CD4-positive, alpha-beta memory T cell (primary cell): ENCODE measurements at regions not wholly inside any gene's neighbourhood (a gene's known extent, or its start where the extent isn't known, plus 50 kb on each side); places are given as distances from the start of the nearest gene placed in this dataset.
"Not testable (repeated sequence)": the region's sequence is repeated elsewhere in the genome, so short reads cannot be mapped to it uniquely, and the experiment has no call there.

Experiments used
- CTCF ChIA-PET: fragments of 350-600 bp; sonication (Branson Sonifier 250); formaldehyde crosslinking; loops from one replicate; lab custom pipeline; 2021; ENCODE audit warnings: inconsistent platforms; ENCODE audit not compliant: partially characterized antibody; lab: Charles Lee
- POLR2A ChIA-PET: fragments of 350-600 bp; sonication (Branson Sonifier 250); formaldehyde crosslinking; loops from one replicate; lab custom pipeline; 2021; ENCODE audit not compliant: partially characterized antibody; lab: Charles Lee
- DNase-seq, 5 donors: peaks; one replicate each; pipeline versions ENCODE4 v3.0.0 to v3.0.0-alpha.2; 2020 to 2022; ENCODE audit warnings: mixed read lengths in 1 of 5
- H3K27ac ChIP-seq: one replicate; pipeline ENCODE4 v1.7.0; 2013; ENCODE audit warnings: low read depth, low read length
- H3K27me3 ChIP-seq: 2 replicates; pipeline ENCODE4 v1.7.0; 2013; ENCODE audit warnings: mild to moderate bottlenecking, low read length, moderate library complexity; ENCODE audit not compliant: insufficient read depth
- H3K36me3 ChIP-seq: 2 replicates; pipeline ENCODE4 v1.7.0; 2013; ENCODE audit warnings: mild to moderate bottlenecking, low read length, moderate library complexity; ENCODE audit not compliant: insufficient read depth
- H3K4me1 ChIP-seq: 2 replicates; pipeline ENCODE4 v1.7.0; 2013; ENCODE audit warnings: mild to moderate bottlenecking, low read length, moderate library complexity; ENCODE audit not compliant: insufficient read depth
- H3K4me3 ChIP-seq, 2 donors: one replicate each; pipeline ENCODE4 v1.7.0; 2013; ENCODE audit warnings: low read length in 2 of 2, mild to moderate bottlenecking in 1 of 2
- H3K9me3 ChIP-seq, 2 donors: one replicate each; pipeline ENCODE4 v1.7.0; 2013; ENCODE audit warnings: low read length in 2 of 2, control low read depth in 1 of 2; ENCODE audit not compliant: control insufficient read depth in 1 of 2
- H3K27ac Mint-ChIP-seq, 7 donors: one replicate each; pipeline ENCODE4 v1.8.0; 2020 to 2021; ENCODE audit warnings: mixed read lengths in 7 of 7, mild to moderate bottlenecking in 6 of 7, inconsistent platforms in 3 of 7, moderate library complexity in 3 of 7
- H3K27me3 Mint-ChIP-seq, 2 donors: one replicate each; pipeline ENCODE4 v1.8.0; 2020 to 2021; ENCODE audit warnings: mixed read lengths in 2 of 2
- H3K36me3 Mint-ChIP-seq, 2 donors: one replicate each; pipeline ENCODE4 v1.8.0; 2020 to 2021; ENCODE audit warnings: mixed read lengths in 2 of 2, inconsistent platforms in 1 of 2, mild to moderate bottlenecking in 1 of 2
- H3K4me1 Mint-ChIP-seq, 4 donors: one replicate each; pipeline ENCODE4 v1.8.0; 2020 to 2021; ENCODE audit warnings: mixed read lengths in 4 of 4, mild to moderate bottlenecking in 1 of 4
- H3K4me3 Mint-ChIP-seq, 8 donors: one replicate each; pipeline ENCODE4 v1.8.0; 2020 to 2021; ENCODE audit warnings: mixed read lengths in 8 of 8, mild to moderate bottlenecking in 7 of 8, moderate library complexity in 6 of 8, inconsistent platforms in 3 of 8
- H3K9me3 Mint-ChIP-seq, 8 donors: one replicate each; pipeline ENCODE4 v1.8.0; 2020 to 2021; ENCODE audit warnings: mixed read lengths in 8 of 8, mild to moderate bottlenecking in 5 of 8, inconsistent platforms in 3 of 8, moderate library complexity in 1 of 8
- intact Hi-C: fragments of 100-400 bp; cut with micrococcal nuclease; formaldehyde crosslinking; loops from one replicate; pipeline ENCODE4 v1.15.1; 2023

- H3K9me3 ChIP-seq, POLR2A ChIA-PET, H3K27me3 Mint-ChIP-seq, CTCF ChIA-PET, H3K4me1 ChIP-seq, H3K36me3 ChIP-seq, H3K4me3 ChIP-seq, intact Hi-C loops, H3K27me3 ChIP-seq, H3K36me3 Mint-ChIP-seq, H3K9me3 Mint-ChIP-seq, H3K27ac ChIP-seq: not testable (repeated sequence)
- Mint-ChIP-seq H3K27ac (peak overlapping the region in 4 of 7 donors; percentile 22 to 90 (median 78)), H3K4me1 (peaks cover 10 to 37% (median 14%) of the 10 kb centered on the region in 4 donors), H3K4me3 (peak overlapping the region in 1 of 8 donors; percentile 27)
- peak; percentile 61 to 79 (median 67) for DNase-seq
Observed at GRCh38 chr17:83205387-83206035, 126.1 kb downstream of the METRNL start.

- Mint-ChIP-seq H3K27ac (peak overlapping the region in 4 of 7 donors; percentile 22 to 90 (median 78)), H3K4me3 (peak overlapping the region in 1 of 8 donors; percentile 27), H3K4me1 (peaks cover 5 to 32% (median 11%) of the 10 kb centered on the region in 4 donors)
- CTCF ChIA-PET, intact Hi-C loops, H3K9me3 Mint-ChIP-seq, H3K4me1 ChIP-seq, DNase-seq, H3K27me3 Mint-ChIP-seq, H3K36me3 Mint-ChIP-seq, H3K27ac ChIP-seq, H3K9me3 ChIP-seq, H3K4me3 ChIP-seq, H3K36me3 ChIP-seq, H3K27me3 ChIP-seq, POLR2A ChIA-PET: not testable (repeated sequence)
Observed at GRCh38 chr17:83206036-83206394, 126.6 kb downstream of the METRNL start.

- CTCF ChIA-PET, POLR2A ChIA-PET: not testable (repeated sequence)
- peaks cover 3 to 24% (median 5%) of the 10 kb centered on the region in 4 donors for H3K4me1 Mint-ChIP-seq
Observed at GRCh38 chr17:83206819-83207588, 127.6 kb downstream of the METRNL start.

GRCh38 chr17:83247001-83247400 is 167.6 kb downstream of the METRNL start:
- H3K4me1 Mint-ChIP-seq, POLR2A ChIA-PET, H3K9me3 Mint-ChIP-seq, H3K27me3 ChIP-seq, intact Hi-C loops, H3K27ac Mint-ChIP-seq, H3K36me3 Mint-ChIP-seq, H3K4me3 ChIP-seq, H3K27ac ChIP-seq, H3K4me1 ChIP-seq, H3K27me3 Mint-ChIP-seq, CTCF ChIA-PET, H3K4me3 Mint-ChIP-seq, H3K36me3 ChIP-seq, H3K9me3 ChIP-seq: not testable (repeated sequence)
- peak in 1 of 5 donors; percentile 36 for DNase-seq

More at GRCh38 chr17:83206819-83207588, 127.6 kb downstream of the METRNL start:
- H3K4me3 Mint-ChIP-seq, H3K4me1 ChIP-seq, H3K9me3 ChIP-seq, H3K36me3 Mint-ChIP-seq, DNase-seq, H3K27me3 ChIP-seq, H3K36me3 ChIP-seq, H3K4me3 ChIP-seq, intact Hi-C loops, H3K27ac ChIP-seq, H3K27me3 Mint-ChIP-seq, H3K9me3 Mint-ChIP-seq, H3K27ac Mint-ChIP-seq: not testable (repeated sequence)
